GM12878 (cell line): ENCODE measurements at regions not wholly inside any gene's neighbourhood (a gene's known extent, or its start where the extent isn't known, plus 50 kb on each side); places are given as distances from the start of the nearest gene placed in this dataset.

Experiments used
- ATAC-seq: fragments of 200-7000 bp; cut with Tn5 transposase; 3 replicates; pipeline ENCODE4 v1.9.1; 2020; ENCODE audit warnings: mild to moderate bottlenecking, moderate library complexity
- BruUV-seq: library from RNA; stranded (reverse); fragments of 400-500 nt; replicated peaks from 2 replicates; lab custom pipeline; 2021; lab: Mats Ljungman, UMichigan
- CTCF ChIA-PET: fragments of 300-600 bp; sonication (Branson Sonifier 250); formaldehyde crosslinking; extraction: SDS; loops from one replicate; lab custom pipeline; 2021; ENCODE audit warnings: inconsistent platforms; lab: Yijun Ruan, JAX
- POLR2A ChIA-PET: fragments of 350-600 bp; formaldehyde crosslinking; extraction: SDS; loops from one replicate; lab custom pipeline; 2021; ENCODE audit warnings: inconsistent platforms; lab: Charles Lee
- RAD21 ChIA-PET: fragments of 300-600 bp; sonication (Branson Sonifier 250); formaldehyde crosslinking; loops from one replicate; lab custom pipeline; 2023; ENCODE audit warnings: antibody characterized with exemption; ENCODE audit not compliant: unreplicated experiment; lab: Charles Lee
- SMC1A ChIA-PET: fragments of 300-600 bp; sonication (Branson Sonifier 250); formaldehyde crosslinking; loops from one replicate; lab custom pipeline; 2023; ENCODE audit not compliant: unreplicated experiment, uncharacterized antibody; lab: Charles Lee
- DNase-seq: peaks from one replicate; pipeline ENCODE4 v3.0.0-alpha.2; 2011; ENCODE audit warnings: low read depth, low spot score
- FAIRE-seq: peaks from 3 replicates; lab custom pipeline; 2011; peaks lifted over from hg19 to GRCh38; lab: Jason Lieb, UNC
- H2AFZ ChIP-seq: 2 replicates; pipeline ENCODE4 v1.6.0; 2011; ENCODE audit warnings: low read depth, low read length, control low read depth; ENCODE audit not compliant: control insufficient read depth
- H3K27ac ChIP-seq: 2 replicates; pipeline ENCODE4 v1.5.1; 2011; ENCODE audit warnings: control low read depth; ENCODE audit not compliant: control insufficient read depth, insufficient read depth
- H3K27me3 ChIP-seq, 2 experiments: replicated peaks in 1 of 2; 2 replicates each; pipeline versions ENCODE4 v1.6.0 to v1.6.1; 2011; ENCODE audit warnings: low read length in 1 of 2; ENCODE audit not compliant: control insufficient read depth in 2 of 2, insufficient read depth in 2 of 2
- H3K36me3 ChIP-seq, 2 experiments: 2 replicates each; pipeline ENCODE4 v1.5.1; 2011; ENCODE audit warnings: low read length in 1 of 2; ENCODE audit not compliant: control insufficient read depth in 2 of 2, insufficient read depth in 2 of 2
- H3K4me1 ChIP-seq: 2 replicates; pipeline ENCODE4 v1.6.1; 2011; ENCODE audit warnings: mild to moderate bottlenecking, low read length, moderate library complexity, mixed read lengths; ENCODE audit not compliant: control insufficient read depth, insufficient read depth
- H3K4me2 ChIP-seq: 2 replicates; pipeline ENCODE4 v1.6.0; 2011; ENCODE audit warnings: control low read depth; ENCODE audit not compliant: control insufficient read depth, insufficient read depth
- H3K4me3 ChIP-seq: fragments of 200-600 bp; sonication (generic); 2 replicates; pipeline ENCODE4 v1.5.1; 2016
- H3K79me2 ChIP-seq: 2 replicates; pipeline ENCODE4 v1.6.0; 2011; ENCODE audit warnings: low read length; ENCODE audit not compliant: control insufficient read depth, insufficient read depth
- H3K9ac ChIP-seq: 2 replicates; pipeline ENCODE4 v1.8.0; 2011; ENCODE audit warnings: low read length, control low read depth, mixed read lengths; ENCODE audit not compliant: control insufficient read depth, insufficient read depth
- H3K9me3 ChIP-seq: replicated peaks from 3 replicates; pipeline ENCODE4 v1.5.1; 2011; ENCODE audit warnings: mild to moderate bottlenecking, low read length; ENCODE audit not compliant: control insufficient read depth, insufficient read depth
- H4K20me1 ChIP-seq: 2 replicates; pipeline ENCODE4 v1.6.0; 2011; ENCODE audit not compliant: control insufficient read depth, insufficient read depth
- DPF2 ChIP-seq: fragments of 450-650 bp; IDR thresholded peaks from 2 replicates; pipeline ENCODE4 v1.6.1; 2017; ENCODE audit warnings: mild to moderate bottlenecking
- FOS ChIP-seq: IDR thresholded peaks from 3 replicates; pipeline ENCODE4 v1.6.1; 2011; ENCODE audit warnings: borderline replicate concordance; ENCODE audit not compliant: insufficient read length; ENCODE audit errors: extremely low read depth
- IRF4 ChIP-seq: IDR thresholded peaks from 2 replicates; pipeline ENCODE4 v1.6.1; 2011; ENCODE audit warnings: low read depth, low read length
- POLR2A ChIP-seq: IDR thresholded peaks from 2 replicates; pipeline ENCODE4 v1.6.1; 2011; ENCODE audit warnings: low read depth, mild to moderate bottlenecking, low read length
- SMC3 ChIP-seq: IDR thresholded peaks from 2 replicates; pipeline ENCODE4 v1.6.1; 2011; ENCODE audit warnings: low read length, improper control_type of control experiment, borderline replicate concordance
- ZBED1 ChIP-seq: IDR thresholded peaks from 2 replicates; pipeline ENCODE4 v1.6.1; 2016; ENCODE audit warnings: borderline replicate concordance
- WGBS: methylation state at CpG from one replicate; pipeline ENCODE4 v1.1.6; 2016; ENCODE audit warnings: low lambda C conversion rate; ENCODE audit not compliant: insufficient replicate concordance, insufficient coverage; ENCODE audit errors: missing lambda C conversion rate; 5-methylcytosine and 5-hydroxymethylcytosine counted together
- in situ Hi-C: fragments of 300-500 bp; cut with MboI; formaldehyde crosslinking; loops from 9 replicates; pipeline ENCODE4 v1.14.3; 2018; ENCODE audit warnings: mixed read lengths
- intact Hi-C: fragments of 100-400 bp; cut with micrococcal nuclease; formaldehyde crosslinking; loops from one replicate; pipeline ENCODE4 v1.14.2; 2022; ENCODE audit not compliant: unreplicated experiment
- TF ChIP-seq, protein P1 (sequence below): fragments of 450-650 bp; formaldehyde crosslinking; IDR thresholded peaks from 2 replicates; pipeline ENCODE4 v1.5.0; 2022; ENCODE audit warnings: mild to moderate bottlenecking, missing genetic modification characterization
- TF ChIP-seq, protein P2 (sequence below): IDR thresholded peaks from 2 replicates; pipeline ENCODE4 v1.6.1; 2012; ENCODE audit warnings: low read depth, low read length, improper control_type of control experiment
- TF ChIP-seq, protein P3 (sequence below): fragments of 450-650 bp; IDR thresholded peaks from 2 replicates; pipeline ENCODE4 v1.6.1; 2018; ENCODE audit warnings: borderline replicate concordance, mild to moderate bottlenecking; ENCODE audit not compliant: partially characterized antibody

DNA sequence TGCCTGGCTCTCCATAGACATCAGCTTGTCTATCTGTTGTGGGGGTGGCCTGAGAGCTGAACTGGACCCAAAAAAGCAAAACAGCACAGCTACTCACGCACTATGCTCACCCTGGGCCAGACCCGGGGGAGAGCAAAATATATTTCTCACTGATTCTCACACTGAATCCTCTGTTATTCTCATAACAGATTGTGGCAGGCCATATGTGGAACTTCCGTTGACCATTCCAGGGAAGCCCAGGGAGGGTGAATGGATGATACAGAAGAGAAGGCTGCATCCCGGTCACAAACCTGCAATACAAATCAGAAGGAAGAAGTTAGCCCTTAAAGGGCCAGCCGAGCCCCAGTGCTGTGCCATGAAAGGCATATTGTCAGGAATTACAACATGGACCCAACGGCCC is 362.5 kb downstream of the ZNF536 start:
- CTCF ChIA-PET = no interaction called here
- H2AFZ ChIP-seq = no peak overlapping the region
- no peaks in the 10 kb centered on the region; the same call in 2 of the 3 replicates for H3K9me3 ChIP-seq
- RAD21 ChIA-PET = no interaction called here
- H3K36me3 ChIP-seq = no peaks in the 10 kb centered on the region
- no TSS peak for BruUV-seq
- H3K9ac ChIP-seq = no peak overlapping the region
- no peaks in the 10 kb centered on the region for H3K4me1 ChIP-seq
- H4K20me1 ChIP-seq = no peaks in the 10 kb centered on the region
- POLR2A ChIA-PET = no interaction called here
- H3K27ac ChIP-seq = no peak overlapping the region
- SMC1A ChIA-PET = no interaction called here
- no peaks in the 10 kb centered on the region for H3K79me2 ChIP-seq
- H3K4me2 ChIP-seq = no peak overlapping the region
- H3K4me3 ChIP-seq = no peak overlapping the region
- no peaks in the 10 kb centered on the region for H3K27me3 ChIP-seq
- intact Hi-C loops (no loop called here), in situ Hi-C loops (no loop called here)
- DNase-seq (no peak), FAIRE-seq (no peak), ATAC-seq (no peak)
- WGBS = 20% methylated on average over 6 of the region's 6 CpGs
- TF ChIP-seq IRF4 (no peak), ZBED1 (no peak), SMC3 (no peak), DPF2 (no peak), FOS (no peak)

DNA sequence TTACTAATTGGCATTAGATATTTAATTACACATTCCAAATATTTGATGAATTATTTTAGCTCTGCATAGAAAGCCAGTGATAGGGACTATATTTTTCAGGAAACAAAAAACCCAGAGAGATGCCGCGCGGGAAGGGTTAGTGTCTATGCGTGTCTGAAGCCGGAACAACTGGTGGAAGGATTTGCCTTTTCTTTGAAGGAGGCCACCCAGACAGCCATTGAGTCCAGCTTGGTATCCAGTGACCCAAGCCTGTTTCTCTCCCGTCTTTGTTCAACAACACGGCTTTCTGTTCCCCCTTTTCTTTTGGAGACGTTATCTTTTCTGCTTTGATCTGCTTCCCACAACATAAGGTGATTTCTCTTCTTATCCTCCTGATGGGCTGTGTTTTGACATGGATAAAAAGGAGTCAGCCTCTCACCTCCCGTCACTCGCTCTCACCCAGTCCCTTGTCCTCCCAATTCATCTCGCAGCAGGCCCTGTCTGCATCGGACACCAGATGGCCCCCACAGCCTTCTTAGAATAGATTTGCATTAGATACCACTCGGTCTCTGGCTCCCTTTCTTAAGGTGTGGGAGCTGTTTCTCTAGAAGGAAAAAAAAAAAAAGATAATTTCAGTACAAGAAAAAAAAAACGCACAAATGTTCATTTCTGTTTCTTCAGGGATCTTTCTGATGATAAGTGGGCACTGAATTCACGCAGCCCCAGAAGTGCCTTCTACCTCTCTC is 361.8 kb downstream of the ZNF536 start:
- SMC1A ChIA-PET = no interaction called here
- RAD21 ChIA-PET = no interaction called here
- in situ Hi-C loops (no loop called here), intact Hi-C loops (no loop called here)
- Histone ChIP-seq H3K36me3 (no peaks in the 10 kb centered on the region), H3K4me1 (no peaks in the 10 kb centered on the region), H3K4me3 (no peak overlapping the region), H3K27ac (no peak overlapping the region), H3K4me2 (no peak overlapping the region), H3K9ac (no peak overlapping the region), H3K9me3 (no peaks in the 10 kb centered on the region; the same call in 2 of the 3 replicates), H4K20me1 (no peaks in the 10 kb centered on the region), H3K27me3 (no peaks in the 10 kb centered on the region), H3K79me2 (no peaks in the 10 kb centered on the region), H2AFZ (no peak overlapping the region)
- POLR2A ChIA-PET = no interaction called here
- DNase-seq (no peak), FAIRE-seq (no peak), ATAC-seq (no peak)
- CTCF ChIA-PET = no interaction called here
- 44% methylated on average over 15 of the region's 15 CpGs for WGBS
- no TSS peak for BruUV-seq
- TF ChIP-seq, protein P1, sequence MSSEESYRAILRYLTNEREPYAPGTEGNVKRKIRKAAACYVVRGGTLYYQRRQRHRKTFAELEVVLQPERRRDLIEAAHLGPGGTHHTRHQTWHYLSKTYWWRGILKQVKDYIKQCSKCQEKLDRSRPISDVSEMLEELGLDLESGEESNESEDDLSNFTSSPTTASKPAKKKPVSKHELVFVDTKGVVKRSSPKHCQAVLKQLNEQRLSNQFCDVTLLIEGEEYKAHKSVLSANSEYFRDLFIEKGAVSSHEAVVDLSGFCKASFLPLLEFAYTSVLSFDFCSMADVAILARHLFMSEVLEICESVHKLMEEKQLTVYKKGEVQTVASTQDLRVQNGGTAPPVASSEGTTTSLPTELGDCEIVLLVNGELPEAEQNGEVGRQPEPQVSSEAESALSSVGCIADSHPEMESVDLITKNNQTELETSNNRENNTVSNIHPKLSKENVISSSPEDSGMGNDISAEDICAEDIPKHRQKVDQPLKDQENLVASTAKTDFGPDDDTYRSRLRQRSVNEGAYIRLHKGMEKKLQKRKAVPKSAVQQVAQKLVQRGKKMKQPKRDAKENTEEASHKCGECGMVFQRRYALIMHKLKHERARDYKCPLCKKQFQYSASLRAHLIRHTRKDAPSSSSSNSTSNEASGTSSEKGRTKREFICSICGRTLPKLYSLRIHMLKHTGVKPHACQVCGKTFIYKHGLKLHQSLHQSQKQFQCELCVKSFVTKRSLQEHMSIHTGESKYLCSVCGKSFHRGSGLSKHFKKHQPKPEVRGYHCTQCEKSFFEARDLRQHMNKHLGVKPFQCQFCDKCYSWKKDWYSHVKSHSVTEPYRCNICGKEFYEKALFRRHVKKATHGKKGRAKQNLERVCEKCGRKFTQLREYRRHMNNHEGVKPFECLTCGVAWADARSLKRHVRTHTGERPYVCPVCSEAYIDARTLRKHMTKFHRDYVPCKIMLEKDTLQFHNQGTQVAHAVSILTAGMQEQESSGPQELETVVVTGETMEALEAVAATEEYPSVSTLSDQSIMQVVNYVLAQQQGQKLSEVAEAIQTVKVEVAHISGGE (CRISPR knock-in tag) = no peak
- TF ChIP-seq, protein P2, sequence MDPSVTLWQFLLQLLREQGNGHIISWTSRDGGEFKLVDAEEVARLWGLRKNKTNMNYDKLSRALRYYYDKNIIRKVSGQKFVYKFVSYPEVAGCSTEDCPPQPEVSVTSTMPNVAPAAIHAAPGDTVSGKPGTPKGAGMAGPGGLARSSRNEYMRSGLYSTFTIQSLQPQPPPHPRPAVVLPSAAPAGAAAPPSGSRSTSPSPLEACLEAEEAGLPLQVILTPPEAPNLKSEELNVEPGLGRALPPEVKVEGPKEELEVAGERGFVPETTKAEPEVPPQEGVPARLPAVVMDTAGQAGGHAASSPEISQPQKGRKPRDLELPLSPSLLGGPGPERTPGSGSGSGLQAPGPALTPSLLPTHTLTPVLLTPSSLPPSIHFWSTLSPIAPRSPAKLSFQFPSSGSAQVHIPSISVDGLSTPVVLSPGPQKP = no peak
- TF ChIP-seq POLR2A = no peak
- TF ChIP-seq, protein P3, sequence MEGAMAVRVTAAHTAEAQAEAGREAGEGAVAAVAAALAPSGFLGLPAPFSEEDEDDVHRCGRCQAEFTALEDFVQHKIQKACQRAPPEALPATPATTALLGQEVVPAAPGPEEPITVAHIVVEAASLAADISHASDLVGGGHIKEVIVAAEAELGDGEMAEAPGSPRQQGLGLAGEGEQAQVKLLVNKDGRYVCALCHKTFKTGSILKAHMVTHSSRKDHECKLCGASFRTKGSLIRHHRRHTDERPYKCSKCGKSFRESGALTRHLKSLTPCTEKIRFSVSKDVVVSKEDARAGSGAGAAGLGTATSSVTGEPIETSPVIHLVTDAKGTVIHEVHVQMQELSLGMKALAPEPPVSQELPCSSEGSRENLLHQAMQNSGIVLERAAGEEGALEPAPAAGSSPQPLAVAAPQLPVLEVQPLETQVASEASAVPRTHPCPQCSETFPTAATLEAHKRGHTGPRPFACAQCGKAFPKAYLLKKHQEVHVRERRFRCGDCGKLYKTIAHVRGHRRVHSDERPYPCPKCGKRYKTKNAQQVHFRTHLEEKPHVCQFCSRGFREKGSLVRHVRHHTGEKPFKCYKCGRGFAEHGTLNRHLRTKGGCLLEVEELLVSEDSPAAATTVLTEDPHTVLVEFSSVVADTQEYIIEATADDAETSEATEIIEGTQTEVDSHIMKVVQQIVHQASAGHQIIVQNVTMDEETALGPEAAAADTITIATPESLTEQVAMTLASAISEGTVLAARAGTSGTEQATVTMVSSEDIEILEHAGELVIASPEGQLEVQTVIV = no peak
